Panc1 (cell line): ENCODE measurements at regions not wholly inside any gene's neighbourhood (a gene's known extent, or its start where the extent isn't known, plus 50 kb on each side); places are given as distances from the start of the nearest gene placed in this dataset.

Experiments
- ATAC-seq: fragments of 200-7000 bp; cut with Tn5 transposase; 2 replicates; pipeline ENCODE4 v1.9.1; 2020; ENCODE audit warnings: mild to moderate bottlenecking, moderate library complexity
- BruUV-seq: library from RNA; stranded (reverse); fragments of 400-500 nt; replicated peaks from 2 replicates; lab custom pipeline; 2021; lab: Mats Ljungman, UMichigan
- CTCF ChIA-PET: fragments of 300-600 bp; sonication (Branson Sonifier 250); formaldehyde crosslinking; loops from one replicate; lab custom pipeline; 2022; ENCODE audit warnings: antibody characterized with exemption; lab: Charles Lee
- POLR2A ChIA-PET: fragments of 300-600 bp; sonication (Branson Sonifier 250); formaldehyde crosslinking; loops from one replicate; lab custom pipeline; 2022; ENCODE audit warnings: antibody characterized with exemption; lab: Charles Lee
- DNase-seq: peaks from one replicate; pipeline ENCODE4 v3.0.0-alpha.2; 2010; ENCODE audit warnings: low read depth, low spot score
- H3K27ac ChIP-seq: 2 replicates; pipeline ENCODE4 v1.5.1; 2011; ENCODE audit warnings: mild to moderate bottlenecking, low read length, inconsistent platforms
- H3K27me3 ChIP-seq: fragments of 200-500 bp; sonication (Bioruptor generic); 2 replicates; pipeline ENCODE4 v1.6.0; 2014; ENCODE audit warnings: low read length, inconsistent platforms; ENCODE audit not compliant: control insufficient read depth, insufficient read depth
- H3K36me3 ChIP-seq: fragments of 200-500 bp; sonication (Bioruptor generic); 2 replicates; pipeline ENCODE4 v1.5.1; 2014; ENCODE audit warnings: inconsistent platforms, mild to moderate bottlenecking, low read length, moderate library complexity; ENCODE audit not compliant: control insufficient read depth, insufficient read depth
- H3K4me1 ChIP-seq: 2 replicates; pipeline ENCODE4 v1.5.1; 2011; ENCODE audit warnings: inconsistent platforms, mild to moderate bottlenecking, low read length, moderate library complexity; ENCODE audit not compliant: control insufficient read depth, insufficient read depth
- H3K4me3 ChIP-seq, 2 experiments: 2 replicates each; pipeline ENCODE4 v1.5.1; 2011 to 2012; ENCODE audit warnings: low read depth in 2 of 2, low read length in 2 of 2, mild to moderate bottlenecking in 2 of 2, inconsistent platforms in 1 of 2, moderate library complexity in 1 of 2
- H3K9me3 ChIP-seq: fragments of 200-500 bp; sonication (Bioruptor generic); 2 replicates; pipeline ENCODE4 v1.5.1; 2014; ENCODE audit warnings: low read depth, mild to moderate bottlenecking, inconsistent platforms, low read length, moderate library complexity; ENCODE audit not compliant: control insufficient read depth, insufficient read depth
- POLR2AphosphoS5 ChIP-seq: IDR thresholded peaks from 2 replicates; pipeline ENCODE4 v1.6.1; 2012; ENCODE audit warnings: mild to moderate bottlenecking, low read depth, low read length, moderate library complexity
- SIN3A ChIP-seq: IDR thresholded peaks from 2 replicates; pipeline ENCODE4 v1.6.1; 2012; ENCODE audit warnings: low read depth, mild to moderate bottlenecking, low read length, moderate library complexity, borderline replicate concordance; ENCODE audit not compliant: insufficient read depth
- TCF7L2 ChIP-seq: IDR thresholded peaks from 2 replicates; pipeline ENCODE4 v1.6.1; 2011; ENCODE audit warnings: mild to moderate bottlenecking, low read depth, low read length, inconsistent platforms
- in situ Hi-C: cut with HindIII; loops from 2 replicates; pipeline ENCODE4 v1.10.0; 2016; ENCODE audit warnings: low sequenced_read_pairs, low pct_unique_long_range_greater_than_20kb
- intact Hi-C: fragments of 100-400 bp; cut with micrococcal nuclease; formaldehyde crosslinking; loops from one replicate; pipeline ENCODE4 v1.10.0; 2022; ENCODE audit not compliant: unreplicated experiment
- TF ChIP-seq, protein P1 (sequence below), 2 experiments: IDR thresholded peaks; 2 replicates each; pipeline ENCODE4 v1.6.1; 2011 to 2012; ENCODE audit warnings: low read depth in 2 of 2, control low read depth in 1 of 2, low read length in 1 of 2, mild to moderate bottlenecking in 1 of 2, moderate library complexity in 1 of 2; ENCODE audit not compliant: insufficient read depth in 1 of 2
- TF ChIP-seq, protein P2 (sequence below): fragments of 450-650 bp; IDR thresholded peaks from 2 replicates; pipeline ENCODE4 v1.5.1; 2017; ENCODE audit warnings: mild to moderate bottlenecking

DNA sequence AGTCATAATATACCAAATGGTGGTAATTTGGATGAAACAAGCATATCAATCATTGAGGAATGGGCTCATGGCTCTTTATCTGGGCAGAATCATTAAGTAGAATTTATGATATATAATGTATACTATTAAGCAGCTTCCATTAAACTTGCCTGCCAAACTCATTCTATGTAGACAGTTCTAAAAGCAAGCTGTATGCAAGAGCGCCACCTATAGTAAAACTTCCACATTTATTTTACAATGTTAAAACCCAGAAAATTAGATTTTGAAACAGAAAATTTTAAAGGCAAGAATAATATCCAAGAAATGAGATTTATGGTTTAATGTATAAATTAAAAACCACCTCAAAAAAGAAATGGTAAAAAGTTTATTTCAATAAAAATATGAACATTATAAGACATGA lies 161.5 kb downstream of the MZT1 start:
- no peaks in the 10 kb centered on the region for H3K36me3 ChIP-seq
- in situ Hi-C loops = no loop called here
- no TSS peak for BruUV-seq

DNA sequence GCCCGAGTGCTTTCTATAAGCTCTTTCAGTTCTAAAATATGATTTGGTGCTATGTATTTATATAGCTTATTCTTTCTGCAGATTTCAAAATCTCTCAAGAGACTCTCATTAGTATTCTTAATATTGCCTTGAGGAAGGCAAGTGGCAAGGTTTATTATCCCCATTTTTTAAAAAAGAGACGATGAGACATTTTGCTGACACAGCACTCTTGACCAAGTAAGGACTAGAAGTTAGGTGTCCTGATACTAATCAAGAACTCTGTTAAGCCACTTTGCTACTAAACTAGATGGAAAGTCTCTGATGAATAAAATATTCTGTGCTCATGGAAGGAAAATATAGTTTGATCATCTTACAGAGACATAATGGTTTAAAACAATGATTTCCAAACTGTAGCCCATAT lies 164.7 kb downstream of the MZT1 start:
- no peaks in the 10 kb centered on the region for H3K9me3 ChIP-seq
- ChIA-PET POLR2A (no interaction called here), CTCF (no interaction called here)
- H3K36me3 ChIP-seq = no peaks in the 10 kb centered on the region
- DNase-seq (no peak), ATAC-seq (no peak)
- no TSS peak for BruUV-seq
- H3K27me3 ChIP-seq = no peaks in the 10 kb centered on the region
- in situ Hi-C loops = no loop called here
- H3K4me3 ChIP-seq = no peak overlapping the region
- intact Hi-C loops = no loop called here
- no peak overlapping the region for H3K27ac ChIP-seq
- TF ChIP-seq, protein P1, sequence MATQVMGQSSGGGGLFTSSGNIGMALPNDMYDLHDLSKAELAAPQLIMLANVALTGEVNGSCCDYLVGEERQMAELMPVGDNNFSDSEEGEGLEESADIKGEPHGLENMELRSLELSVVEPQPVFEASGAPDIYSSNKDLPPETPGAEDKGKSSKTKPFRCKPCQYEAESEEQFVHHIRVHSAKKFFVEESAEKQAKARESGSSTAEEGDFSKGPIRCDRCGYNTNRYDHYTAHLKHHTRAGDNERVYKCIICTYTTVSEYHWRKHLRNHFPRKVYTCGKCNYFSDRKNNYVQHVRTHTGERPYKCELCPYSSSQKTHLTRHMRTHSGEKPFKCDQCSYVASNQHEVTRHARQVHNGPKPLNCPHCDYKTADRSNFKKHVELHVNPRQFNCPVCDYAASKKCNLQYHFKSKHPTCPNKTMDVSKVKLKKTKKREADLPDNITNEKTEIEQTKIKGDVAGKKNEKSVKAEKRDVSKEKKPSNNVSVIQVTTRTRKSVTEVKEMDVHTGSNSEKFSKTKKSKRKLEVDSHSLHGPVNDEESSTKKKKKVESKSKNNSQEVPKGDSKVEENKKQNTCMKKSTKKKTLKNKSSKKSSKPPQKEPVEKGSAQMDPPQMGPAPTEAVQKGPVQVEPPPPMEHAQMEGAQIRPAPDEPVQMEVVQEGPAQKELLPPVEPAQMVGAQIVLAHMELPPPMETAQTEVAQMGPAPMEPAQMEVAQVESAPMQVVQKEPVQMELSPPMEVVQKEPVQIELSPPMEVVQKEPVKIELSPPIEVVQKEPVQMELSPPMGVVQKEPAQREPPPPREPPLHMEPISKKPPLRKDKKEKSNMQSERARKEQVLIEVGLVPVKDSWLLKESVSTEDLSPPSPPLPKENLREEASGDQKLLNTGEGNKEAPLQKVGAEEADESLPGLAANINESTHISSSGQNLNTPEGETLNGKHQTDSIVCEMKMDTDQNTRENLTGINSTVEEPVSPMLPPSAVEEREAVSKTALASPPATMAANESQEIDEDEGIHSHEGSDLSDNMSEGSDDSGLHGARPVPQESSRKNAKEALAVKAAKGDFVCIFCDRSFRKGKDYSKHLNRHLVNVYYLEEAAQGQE (IDR thresholded peaks at IDR 0.05; ENCODE audit: insufficient read depth in 1 of 2, low read depth in 2 of 2, low read length in 1 of 2) = no peak
- TF ChIP-seq, protein P2, sequence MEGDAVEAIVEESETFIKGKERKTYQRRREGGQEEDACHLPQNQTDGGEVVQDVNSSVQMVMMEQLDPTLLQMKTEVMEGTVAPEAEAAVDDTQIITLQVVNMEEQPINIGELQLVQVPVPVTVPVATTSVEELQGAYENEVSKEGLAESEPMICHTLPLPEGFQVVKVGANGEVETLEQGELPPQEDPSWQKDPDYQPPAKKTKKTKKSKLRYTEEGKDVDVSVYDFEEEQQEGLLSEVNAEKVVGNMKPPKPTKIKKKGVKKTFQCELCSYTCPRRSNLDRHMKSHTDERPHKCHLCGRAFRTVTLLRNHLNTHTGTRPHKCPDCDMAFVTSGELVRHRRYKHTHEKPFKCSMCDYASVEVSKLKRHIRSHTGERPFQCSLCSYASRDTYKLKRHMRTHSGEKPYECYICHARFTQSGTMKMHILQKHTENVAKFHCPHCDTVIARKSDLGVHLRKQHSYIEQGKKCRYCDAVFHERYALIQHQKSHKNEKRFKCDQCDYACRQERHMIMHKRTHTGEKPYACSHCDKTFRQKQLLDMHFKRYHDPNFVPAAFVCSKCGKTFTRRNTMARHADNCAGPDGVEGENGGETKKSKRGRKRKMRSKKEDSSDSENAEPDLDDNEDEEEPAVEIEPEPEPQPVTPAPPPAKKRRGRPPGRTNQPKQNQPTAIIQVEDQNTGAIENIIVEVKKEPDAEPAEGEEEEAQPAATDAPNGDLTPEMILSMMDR = no peak
- TF ChIP-seq SIN3A = no peak
- H3K4me1 ChIP-seq = no peaks in the 10 kb centered on the region

More for the DNA sequence above, 161.5 kb downstream of the MZT1 start:
- ChIA-PET CTCF (interaction anchor here (0.6 kb wide), 1 partner anchor 20 kb away, joined by 10 read pairs; no protein-coding TSS in a partner anchor), POLR2A (no interaction called here)
- no peak for DNase-seq
- no peak for TF ChIP-seq POLR2AphosphoS5
- no peak for TF ChIP-seq TCF7L2
- TF ChIP-seq, protein P2 = peak; percentile 35; the same call in 1 of the 2 replicates
- TF ChIP-seq, protein P1 (IDR thresholded peaks at IDR 0.05; ENCODE audit: insufficient read depth in 1 of 2, low read depth in 2 of 2, low read length in 1 of 2) = no peak
- Histone ChIP-seq H3K4me3 (no peak overlapping the region), H3K27me3 (no peaks in the 10 kb centered on the region), H3K9me3 (no peaks in the 10 kb centered on the region), H3K27ac (no peak overlapping the region), H3K4me1 (no peaks in the 10 kb centered on the region)
- ATAC-seq = no peak
- intact Hi-C loops = no loop called here
